Thyroid gland (tissue), 4 donors: ENCODE measurements at regions not wholly inside any gene's neighbourhood (a gene's known extent, or its start where the extent isn't known, plus 50 kb on each side); places are given as distances from the start of the nearest gene placed in this dataset.
"Not testable (repeated sequence)": the region's sequence is repeated elsewhere in the genome, so short reads cannot be mapped to it uniquely, and the experiment has no call there.

Experiments used
- DNase-seq, 2 donors: peaks; one replicate each; pipeline ENCODE4 v3.0.0-alpha.2; 2019
- H3K27ac ChIP-seq, 3 donors: fragments of 200-600 bp; sonication (generic); 1 replicate in 2 of 3; 2 replicates in 1 of 3; pipeline ENCODE4 v1.5.1; 2016 to 2019; ENCODE audit warnings: mild to moderate bottlenecking in 1 of 3, moderate library complexity in 1 of 3
- H3K27me3 ChIP-seq: fragments of 200-600 bp; sonication (generic); one replicate; pipeline ENCODE4 v1.5.1; 2019
- H3K36me3 ChIP-seq, 2 donors: fragments of 200-600 bp; sonication (generic); one replicate each; pipeline ENCODE4 v1.5.1; 2016 to 2019
- H3K4me1 ChIP-seq, 2 donors: fragments of 200-600 bp; sonication (generic); one replicate each; pipeline ENCODE4 v1.5.1; 2017 to 2019
- H3K4me3 ChIP-seq, 3 donors: fragments of 200-600 bp; sonication (generic); replicated peaks in 1 of 3; 1 replicate in 2 of 3; 2 replicates in 1 of 3; pipeline ENCODE4 v1.5.1; 2016; ENCODE audit warnings: mild to moderate bottlenecking in 1 of 3
- H3K9me3 ChIP-seq: fragments of 200-600 bp; sonication (generic); one replicate; pipeline ENCODE4 v1.5.1; 2017
- CTCF ChIP-seq, 6 experiments: fragments of 200-600 bp in 3 of 6; fragments of 450-650 bp in 3 of 6; sonication (generic) in 3 of 6; IDR thresholded peaks; one replicate each; pipeline ENCODE4 v1.5.1; 2016 to 2019; ENCODE audit warnings: antibody characterized with exemption in 6 of 6, mild to moderate bottlenecking in 2 of 6, inconsistent platforms in 1 of 6, moderate library complexity in 1 of 6
- POLR2A ChIP-seq, 2 donors: fragments of 450-650 bp; IDR thresholded peaks; one replicate each; pipeline ENCODE4 v1.6.1; 2017; ENCODE audit warnings: antibody characterized with exemption in 2 of 2, mild to moderate bottlenecking in 2 of 2, moderate library complexity in 1 of 2
- WGBS, 2 donors: methylation state at CpG; one replicate each; pipeline ENCODE4 v1.1.5; 2017; 5-methylcytosine and 5-hydroxymethylcytosine counted together
- intact Hi-C: fragments of 100-400 bp; cut with DNase I; formaldehyde crosslinking; loops from one replicate; pipeline ENCODE4 v1.15.1; 2023

GRCh38 chr5:50300878-50301277 lies 140.2 kb downstream of the EMB start:
- 85 to 86% methylated on average over 1 of the region's 1 CpG for WGBS, 2 donors
- intact Hi-C loops, result no loop called here

GRCh38 chr5:50299896-50300295 lies 141.2 kb downstream of the EMB start:
- intact Hi-C loops, result no loop called here

More at GRCh38 chr5:50300878-50301277, 140.2 kb downstream of the EMB start:
- DNase-seq, result no peak
- Histone ChIP-seq H3K9me3 (no peaks in the 10 kb centered on the region), H3K27ac (no peak overlapping the region), H3K36me3 (no peaks in the 10 kb centered on the region), H3K4me3 (no peak overlapping the region), H3K4me1 (no peaks in the 10 kb centered on the region), H3K27me3 (no peaks in the 10 kb centered on the region)
- no peak for TF ChIP-seq POLR2A (IDR thresholded peaks at IDR 0.05)
- no peak for TF ChIP-seq CTCF (IDR thresholded peaks at IDR 0.05)

GRCh38 chr5:50292735-50293394 lies 148.2 kb downstream of the EMB start:
- Histone ChIP-seq H3K27me3 (no peaks in the 10 kb centered on the region), H3K36me3 (no peaks in the 10 kb centered on the region), H3K4me3 (no peak overlapping the region), H3K9me3 (no peaks in the 10 kb centered on the region), H3K27ac (no peak overlapping the region), H3K4me1 (no peaks in the 10 kb centered on the region)
- no peak for DNase-seq
- 81 to 100% methylated on average over 5 of the region's 9 CpGs for WGBS, 2 donors
- intact Hi-C loops, result no loop called here
- no peak for TF ChIP-seq POLR2A (IDR thresholded peaks at IDR 0.05)
- TF ChIP-seq CTCF (IDR thresholded peaks at IDR 0.05), result no peak

More at GRCh38 chr5:50299896-50300295, 141.2 kb downstream of the EMB start:
- H3K4me1 ChIP-seq, result no peaks in the 10 kb centered on the region
- H3K9me3 ChIP-seq, result no peaks in the 10 kb centered on the region
- TF ChIP-seq CTCF (IDR thresholded peaks at IDR 0.05) (no peak), POLR2A (IDR thresholded peaks at IDR 0.05) (no peak)
- H3K36me3 ChIP-seq, result no peaks in the 10 kb centered on the region
- no peak overlapping the region for H3K4me3 ChIP-seq
- WGBS, 2 donors, result 71 to 93% methylated on average over 1 of the region's 1 CpG
- no peaks in the 10 kb centered on the region for H3K27me3 ChIP-seq
- no peak overlapping the region for H3K27ac ChIP-seq
- no peak for DNase-seq

GRCh38 chr5:50280461-50280860 lies 160.6 kb downstream of the EMB start:
- DNase-seq, intact Hi-C loops, H3K4me3 ChIP-seq, H3K4me1 ChIP-seq, H3K36me3 ChIP-seq, H3K27ac ChIP-seq, H3K9me3 ChIP-seq, H3K27me3 ChIP-seq: not testable (repeated sequence)
- WGBS, 2 donors, result 79 to 85% methylated on average over 6 to 10 of the region's 10 CpGs
